DND-41 (cell line): ENCODE measurements at regions not wholly inside any gene's neighbourhood (a gene's known extent, or its start where the extent isn't known, plus 50 kb on each side); places are given as distances from the start of the nearest gene placed in this dataset.

Experiments used
- ATAC-seq: fragments of 200-7000 bp; cut with Tn5 transposase; 3 replicates; pipeline ENCODE4 v1.9.1; 2021; ENCODE audit warnings: low read depth; ENCODE audit not compliant: insufficient read depth
- DNase-seq: peaks from one replicate; pipeline ENCODE4 v3.0.0-alpha.2; 2020
- H2AFZ ChIP-seq: 2 replicates; pipeline ENCODE4 v1.6.0; 2012; ENCODE audit warnings: low read depth, low read length
- H3K27ac ChIP-seq: 2 replicates; pipeline ENCODE4 v1.5.1; 2012; ENCODE audit warnings: low read length, inconsistent platforms
- H3K27me3 ChIP-seq: fragments of 200-600 bp; sonication (generic); 2 replicates; pipeline ENCODE4 v1.6.0; 2012; ENCODE audit warnings: low read length, mild to moderate bottlenecking, inconsistent platforms; ENCODE audit not compliant: insufficient read depth, poor library complexity
- H3K36me3 ChIP-seq: 2 replicates; pipeline ENCODE4 v1.5.1; 2012; ENCODE audit warnings: low read length, inconsistent platforms; ENCODE audit not compliant: insufficient read depth
- H3K4me1 ChIP-seq: 2 replicates; pipeline ENCODE4 v1.5.1; 2012; ENCODE audit warnings: mild to moderate bottlenecking, low read length; ENCODE audit not compliant: insufficient read depth
- H3K4me2 ChIP-seq: 2 replicates; pipeline ENCODE4 v1.6.0; 2012; ENCODE audit warnings: mild to moderate bottlenecking, moderate library complexity, low read length, inconsistent platforms; ENCODE audit not compliant: insufficient read depth
- H3K4me3 ChIP-seq, 2 experiments: fragments of 200-600 bp in 1 of 2; shearing (Covaris generic) in 1 of 2; 2 replicates each; pipeline ENCODE4 v1.5.1; 2012 to 2016; ENCODE audit warnings: inconsistent platforms in 2 of 2, low read length in 2 of 2, mild to moderate bottlenecking in 2 of 2, low read depth in 1 of 2, moderate library complexity in 1 of 2
- H3K79me2 ChIP-seq: 2 replicates; pipeline ENCODE4 v1.6.0; 2012; ENCODE audit warnings: low read length, inconsistent platforms; ENCODE audit not compliant: insufficient read depth
- H3K9ac ChIP-seq: 2 replicates; pipeline ENCODE4 v1.6.0; 2012; ENCODE audit warnings: low read depth, mild to moderate bottlenecking, inconsistent platforms, low read length, moderate library complexity
- H3K9me3 ChIP-seq: 2 replicates; pipeline ENCODE4 v1.5.1; 2012; ENCODE audit warnings: low read length, moderate library complexity, mild to moderate bottlenecking, inconsistent platforms; ENCODE audit not compliant: insufficient read depth, severe bottlenecking
- H4K20me1 ChIP-seq: 2 replicates; pipeline ENCODE4 v1.6.0; 2012; ENCODE audit warnings: low read length; ENCODE audit not compliant: insufficient read depth
- EZH2 ChIP-seq: IDR thresholded peaks from 3 replicates; pipeline ENCODE4 v1.6.1; 2012; ENCODE audit warnings: borderline replicate concordance, low read depth, mild to moderate bottlenecking, moderate library complexity, low read length, inconsistent platforms; ENCODE audit not compliant: severe bottlenecking
- TF ChIP-seq, protein P1 (sequence below): IDR thresholded peaks from 2 replicates; pipeline ENCODE4 v1.5.1; 2012; ENCODE audit warnings: borderline replicate concordance, low read length, moderate library complexity, mild to moderate bottlenecking; ENCODE audit not compliant: poor library complexity, severe bottlenecking; ENCODE audit errors: extremely low read depth

DNA sequence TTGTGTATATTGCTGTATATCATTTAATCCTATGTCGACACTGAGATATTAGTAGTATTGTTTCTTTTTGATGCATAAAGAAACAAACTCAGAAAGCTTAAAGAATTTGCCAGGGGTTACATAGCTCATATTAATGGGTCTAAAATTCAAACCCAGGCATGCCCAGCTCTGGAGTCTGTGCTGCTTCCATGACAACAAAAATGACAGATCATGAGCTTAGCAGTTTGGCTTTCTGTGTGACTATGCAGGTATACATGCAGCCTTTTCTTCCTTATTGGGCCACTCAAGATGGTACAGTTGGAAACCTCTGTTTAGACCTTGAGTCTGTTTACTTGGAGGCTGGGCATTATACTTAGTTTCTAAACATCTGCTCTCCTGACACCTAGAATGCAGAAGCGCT lies 220.5 kb upstream of the TENM4 start:
- Histone ChIP-seq H4K20me1 (no peaks in the 10 kb centered on the region), H3K27ac (no peak overlapping the region), H2AFZ (no peak overlapping the region), H3K4me2 (no peak overlapping the region), H3K9me3 (no peaks in the 10 kb centered on the region), H3K36me3 (no peaks in the 10 kb centered on the region), H3K79me2 (no peaks in the 10 kb centered on the region), H3K4me3 (no peak overlapping the region), H3K9ac (no peak overlapping the region), H3K4me1 (no peaks in the 10 kb centered on the region), H3K27me3 (no peaks in the 10 kb centered on the region)
- TF ChIP-seq, protein P1, sequence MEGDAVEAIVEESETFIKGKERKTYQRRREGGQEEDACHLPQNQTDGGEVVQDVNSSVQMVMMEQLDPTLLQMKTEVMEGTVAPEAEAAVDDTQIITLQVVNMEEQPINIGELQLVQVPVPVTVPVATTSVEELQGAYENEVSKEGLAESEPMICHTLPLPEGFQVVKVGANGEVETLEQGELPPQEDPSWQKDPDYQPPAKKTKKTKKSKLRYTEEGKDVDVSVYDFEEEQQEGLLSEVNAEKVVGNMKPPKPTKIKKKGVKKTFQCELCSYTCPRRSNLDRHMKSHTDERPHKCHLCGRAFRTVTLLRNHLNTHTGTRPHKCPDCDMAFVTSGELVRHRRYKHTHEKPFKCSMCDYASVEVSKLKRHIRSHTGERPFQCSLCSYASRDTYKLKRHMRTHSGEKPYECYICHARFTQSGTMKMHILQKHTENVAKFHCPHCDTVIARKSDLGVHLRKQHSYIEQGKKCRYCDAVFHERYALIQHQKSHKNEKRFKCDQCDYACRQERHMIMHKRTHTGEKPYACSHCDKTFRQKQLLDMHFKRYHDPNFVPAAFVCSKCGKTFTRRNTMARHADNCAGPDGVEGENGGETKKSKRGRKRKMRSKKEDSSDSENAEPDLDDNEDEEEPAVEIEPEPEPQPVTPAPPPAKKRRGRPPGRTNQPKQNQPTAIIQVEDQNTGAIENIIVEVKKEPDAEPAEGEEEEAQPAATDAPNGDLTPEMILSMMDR, result no peak
- TF ChIP-seq EZH2, result no peak
- DNase-seq (no peak), ATAC-seq (no peak)

DNA sequence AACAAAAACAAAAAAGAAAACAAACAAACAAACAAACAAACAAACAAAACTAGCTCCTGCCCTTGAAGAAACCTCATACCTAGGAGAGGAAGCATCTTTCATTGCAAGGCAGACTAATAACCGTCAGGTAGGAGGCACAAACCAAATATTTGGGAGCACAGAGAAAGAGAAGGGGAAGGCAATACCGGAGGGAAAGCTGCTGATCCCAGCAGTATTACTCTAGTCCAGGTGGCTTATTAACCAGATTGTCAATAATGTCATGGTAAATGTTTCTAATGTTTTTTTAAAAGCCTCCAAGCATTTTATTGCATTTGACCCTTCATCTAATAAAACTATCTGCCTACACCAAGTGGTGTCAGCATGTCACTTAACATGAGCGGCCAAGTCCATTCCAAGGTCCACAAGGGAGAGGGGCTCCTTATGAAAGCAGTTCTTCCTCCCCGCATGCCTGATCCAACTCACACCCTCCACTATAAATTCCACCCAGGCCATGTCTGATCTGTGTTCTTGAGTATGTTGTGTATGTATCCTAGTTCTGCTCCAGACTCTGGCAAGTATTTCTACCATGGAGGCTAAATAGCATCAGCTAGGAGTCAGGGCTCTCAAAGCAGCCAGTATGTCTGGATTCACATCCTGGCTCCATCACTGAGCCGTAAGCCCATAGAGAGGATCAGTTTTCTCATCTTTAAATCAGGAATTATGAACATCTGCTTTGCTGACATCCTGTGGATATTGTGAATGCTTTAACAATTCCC lies 208.1 kb upstream of the TENM4 start:
- H3K36me3 ChIP-seq, result no peaks in the 10 kb centered on the region
- no peaks in the 10 kb centered on the region for H3K4me1 ChIP-seq
- H3K27me3 ChIP-seq, result no peaks in the 10 kb centered on the region
- no peaks in the 10 kb centered on the region for H3K79me2 ChIP-seq
- no peak overlapping the region for H3K4me3 ChIP-seq
- no peak overlapping the region for H3K4me2 ChIP-seq
- no peak overlapping the region for H2AFZ ChIP-seq
- no peaks in the 10 kb centered on the region for H4K20me1 ChIP-seq
- DNase-seq (no peak), ATAC-seq (no peak)
- H3K9me3 ChIP-seq, result no peaks in the 10 kb centered on the region
- H3K27ac ChIP-seq, result no peak overlapping the region
- TF ChIP-seq EZH2, result no peak
- no peak overlapping the region for H3K9ac ChIP-seq

- H4K20me1 ChIP-seq, result no peaks in the 10 kb centered on the region
- H3K36me3 ChIP-seq, result no peaks in the 10 kb centered on the region
- H3K9ac ChIP-seq, result no peak overlapping the region
- no peak overlapping the region for H3K4me3 ChIP-seq
- H2AFZ ChIP-seq, result no peak overlapping the region
- H3K27me3 ChIP-seq, result peaks cover 3% of the 10 kb centered on the region
- no peaks in the 10 kb centered on the region for H3K9me3 ChIP-seq
- DNase-seq (no peak), ATAC-seq (no peak)
- no peak overlapping the region for H3K27ac ChIP-seq
- TF ChIP-seq, protein P1, result no peak
- TF ChIP-seq EZH2, result no peak
- no peaks in the 10 kb centered on the region for H3K4me1 ChIP-seq
- H3K79me2 ChIP-seq, result no peaks in the 10 kb centered on the region
- H3K4me2 ChIP-seq, result no peak overlapping the region
Measured at GRCh38 chr11:79637219-79637618, 196.4 kb upstream of the TENM4 start.

GRCh38 chr11:79634905-79635304 lies 194.1 kb upstream of the TENM4 start:
- H3K27ac ChIP-seq, result no peak overlapping the region
- H3K4me1 ChIP-seq, result no peaks in the 10 kb centered on the region
- peaks cover 3% of the 10 kb centered on the region for H3K27me3 ChIP-seq
- H2AFZ ChIP-seq, result no peak overlapping the region
- no peak overlapping the region for H3K9ac ChIP-seq
- no peaks in the 10 kb centered on the region for H3K36me3 ChIP-seq
- H3K9me3 ChIP-seq, result no peaks in the 10 kb centered on the region
- H3K79me2 ChIP-seq, result no peaks in the 10 kb centered on the region
- ATAC-seq (no peak), DNase-seq (no peak)
- H3K4me3 ChIP-seq, result no peak overlapping the region
- TF ChIP-seq EZH2, result no peak
- TF ChIP-seq, protein P1, result no peak
- H3K4me2 ChIP-seq, result no peak overlapping the region
- no peaks in the 10 kb centered on the region for H4K20me1 ChIP-seq
